NCI-H2227 treated with DMSO at 0.1 percent for 48 hours (cell line): ENCODE measurements at regions not wholly inside any gene's neighbourhood (a gene's known extent, or its start where the extent isn't known, plus 50 kb on each side); places are given as distances from the start of the nearest gene placed in this dataset.

Experiments
- DNase-seq: peaks from one replicate; lab custom pipeline; 2025; lab: John Stamatoyannopoulos, UW

DNA sequence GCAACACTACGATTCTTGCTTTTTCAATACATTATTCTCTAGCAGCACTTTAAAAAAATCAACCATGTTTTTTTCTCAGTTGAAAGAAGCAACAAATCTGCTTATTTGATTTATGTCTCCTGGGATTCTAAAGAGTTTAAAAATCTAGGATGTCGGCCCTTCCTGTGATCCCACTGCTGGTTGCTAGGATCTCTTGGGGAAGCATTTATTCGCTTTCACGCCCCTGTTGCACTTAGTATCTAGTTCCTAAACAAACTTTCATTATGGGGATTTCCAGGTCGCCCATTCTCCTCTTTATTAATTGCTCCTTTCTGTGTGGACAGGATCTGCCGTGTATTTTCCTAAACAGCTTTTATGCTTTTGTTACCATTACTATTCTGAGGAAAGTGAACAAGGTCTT, 313.5 kb downstream of the AGTPBP1 start:
- no peak for DNase-seq

DNA sequence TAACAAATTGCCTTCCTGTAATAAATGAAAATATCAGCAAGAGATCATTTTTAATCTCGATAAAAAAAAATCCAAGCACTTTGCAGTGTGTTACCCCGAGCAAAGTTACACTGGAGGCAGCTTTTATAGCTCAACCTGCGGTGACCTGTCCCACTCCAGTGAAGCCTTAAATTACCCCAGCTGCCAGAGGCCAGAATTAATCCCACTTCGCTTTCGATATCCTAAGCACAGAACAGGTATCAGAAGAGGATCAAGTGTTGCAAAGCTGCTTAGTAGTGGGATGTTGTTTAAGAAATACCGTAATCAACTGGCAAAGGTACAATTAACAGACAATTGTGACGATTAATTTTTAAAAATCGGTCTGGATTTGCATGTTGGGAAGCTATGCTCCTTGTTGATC, 314.0 kb downstream of the AGTPBP1 start:
- no peak for DNase-seq

DNA sequence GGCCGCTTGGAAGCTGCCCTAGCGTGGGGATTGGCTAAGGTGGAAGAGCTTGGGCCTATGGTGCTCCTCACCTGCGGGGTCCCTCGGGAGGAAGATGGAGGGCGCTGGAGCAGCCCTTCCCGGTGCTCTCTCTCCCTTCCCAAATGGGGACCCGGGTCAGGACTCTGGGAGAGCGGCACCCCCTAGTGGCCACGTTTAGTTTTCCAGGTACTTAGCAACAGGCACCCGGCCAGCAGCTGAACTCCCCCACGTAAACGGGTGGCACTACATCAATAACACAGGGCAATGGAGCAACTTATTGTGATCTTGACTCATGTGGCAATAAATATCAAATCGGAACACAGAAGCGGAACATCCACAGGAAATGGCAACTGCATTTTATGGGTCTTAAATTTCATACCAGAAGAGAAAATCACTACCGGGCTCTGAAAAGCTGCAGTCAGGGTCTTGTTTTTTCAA, 316.6 kb downstream of the AGTPBP1 start:
- DNase-seq = peak; percentile 26

DNA sequence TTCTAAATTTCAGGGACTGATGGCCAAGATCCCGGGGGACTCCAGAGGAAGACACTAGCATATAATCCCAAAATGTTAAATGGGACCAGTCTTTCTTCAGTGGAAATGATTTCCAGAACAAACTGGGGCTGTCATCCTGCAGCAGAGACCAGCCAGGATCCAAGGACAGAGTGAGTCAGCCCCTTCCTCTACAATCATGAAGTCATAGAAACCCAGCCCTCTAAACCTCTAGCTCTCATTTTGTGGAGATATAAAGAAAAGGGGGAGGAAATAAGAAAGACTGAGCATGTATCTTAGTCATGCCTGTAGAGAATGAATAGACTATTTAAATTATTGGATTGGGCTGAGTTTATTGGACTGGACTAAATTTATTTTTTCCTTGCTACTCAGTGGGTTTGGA, 318.3 kb downstream of the AGTPBP1 start:
- DNase-seq = no peak

DNA sequence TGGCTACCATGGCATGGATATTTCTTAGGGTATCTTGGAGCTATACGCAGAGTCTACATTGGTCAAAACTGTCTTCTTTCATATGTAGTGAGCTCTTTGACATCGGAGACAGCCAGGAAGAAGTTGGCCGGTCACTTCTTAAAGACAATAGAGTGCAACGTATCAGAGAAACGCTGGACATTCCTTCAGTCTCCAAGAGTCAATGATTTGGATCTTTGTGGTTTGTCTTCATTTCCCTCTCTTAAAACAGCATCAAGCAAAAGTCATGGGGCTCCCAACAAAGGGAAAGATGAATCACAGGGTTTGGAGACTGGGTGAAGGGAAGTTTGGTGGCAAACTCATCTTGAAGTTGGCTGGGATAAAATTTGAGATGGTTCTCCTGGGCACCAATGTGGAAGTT, 320.1 kb downstream of the AGTPBP1 start:
- no peak for DNase-seq

DNA sequence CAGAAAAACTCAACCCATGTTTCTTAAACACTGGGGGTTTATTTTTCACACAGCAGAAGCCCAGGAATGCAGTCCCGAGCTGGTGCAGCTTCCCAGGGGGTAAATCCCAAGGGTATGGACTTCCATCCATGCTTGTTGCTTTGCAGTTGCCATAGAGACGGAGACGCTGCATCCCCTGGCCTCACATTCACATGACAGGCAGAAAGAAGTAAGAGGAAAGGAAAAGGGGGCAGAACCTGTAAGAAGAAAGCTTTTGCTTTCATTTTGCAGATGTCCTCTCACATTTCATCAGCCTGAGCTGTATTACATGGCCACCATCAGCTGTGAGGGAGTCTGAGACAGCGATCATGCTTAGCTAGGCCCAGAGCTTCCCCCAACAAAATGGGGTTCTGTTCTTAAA, 321.0 kb downstream of the AGTPBP1 start:
- DNase-seq = peak; percentile 25

DNA sequence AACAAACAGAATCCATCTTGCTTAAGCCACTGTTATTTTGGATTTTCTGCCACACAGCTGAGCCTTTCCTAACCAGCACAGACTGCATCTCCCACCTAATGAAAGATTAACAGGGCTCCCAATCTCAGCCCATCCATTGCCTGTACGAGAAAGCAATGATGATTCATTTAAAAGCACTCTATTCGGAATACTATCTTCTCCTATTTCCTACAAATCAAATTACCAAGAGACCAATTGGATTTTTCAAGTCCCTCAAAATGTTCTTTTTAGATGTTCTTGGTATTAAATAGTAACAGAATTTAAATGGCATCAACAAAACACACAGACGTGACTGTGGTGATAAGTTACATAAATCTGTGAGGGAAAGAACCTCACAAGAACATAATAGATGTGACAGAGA, 324.1 kb downstream of the AGTPBP1 start:
- no peak for DNase-seq

DNA sequence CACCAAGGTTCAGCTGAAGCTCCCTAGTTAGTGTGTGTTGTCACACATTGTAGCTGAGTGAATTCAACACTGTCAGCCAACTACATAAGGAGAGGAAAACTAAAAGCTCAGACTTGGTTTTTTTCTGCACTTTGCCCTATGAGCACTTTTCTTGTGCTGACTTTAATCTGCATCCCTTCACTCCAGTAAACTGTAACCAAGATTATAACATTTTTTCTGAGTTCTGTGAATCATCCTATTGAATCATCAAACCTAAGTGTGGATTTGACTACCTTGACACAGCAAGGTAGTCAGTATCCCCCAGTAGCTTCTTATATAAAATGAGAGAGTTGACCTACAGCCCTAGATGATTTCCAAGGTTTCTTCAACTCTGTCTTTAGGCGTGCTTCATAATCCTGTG, 325.0 kb downstream of the AGTPBP1 start:
- DNase-seq = no peak

DNA sequence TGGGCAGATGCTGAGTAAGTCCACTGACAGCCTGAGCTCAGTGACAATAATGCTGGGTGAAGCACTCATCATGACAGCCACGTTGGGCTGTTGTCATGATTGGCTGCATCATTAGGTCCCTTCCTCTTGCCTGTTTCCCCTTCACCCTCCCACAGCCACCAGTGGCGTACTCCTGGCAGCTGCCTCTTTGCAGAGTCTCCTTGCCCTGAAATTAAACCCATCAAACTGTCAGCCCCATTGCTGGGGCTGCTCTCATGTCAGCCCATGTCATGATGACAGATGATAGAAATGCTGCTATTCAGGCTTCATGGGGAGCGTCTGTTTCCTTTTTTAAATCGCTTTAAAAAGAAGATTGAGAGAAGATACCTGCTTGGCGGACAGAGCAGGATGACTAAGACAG, 327.4 kb downstream of the AGTPBP1 start:
- peak; percentile 68 for DNase-seq

DNA sequence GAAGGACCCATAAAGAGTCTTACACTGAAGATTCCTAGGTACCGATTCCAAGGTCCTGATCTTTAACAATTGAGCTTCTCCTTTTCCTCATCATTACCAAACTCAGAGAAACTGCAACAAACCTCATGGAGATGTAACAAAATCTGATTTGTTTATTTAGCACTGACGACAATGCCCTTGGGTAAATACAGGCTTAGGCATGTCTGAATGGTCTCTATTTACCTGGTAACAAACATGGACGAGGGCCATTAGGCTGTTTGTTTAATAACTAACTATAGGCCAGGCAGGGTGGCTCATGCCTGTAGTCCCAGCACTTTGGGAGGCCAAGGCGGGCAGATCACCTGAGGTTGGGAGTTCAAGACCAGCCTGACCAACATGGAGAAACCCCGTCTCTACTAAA, 333.3 kb downstream of the AGTPBP1 start:
- DNase-seq = no peak

DNA sequence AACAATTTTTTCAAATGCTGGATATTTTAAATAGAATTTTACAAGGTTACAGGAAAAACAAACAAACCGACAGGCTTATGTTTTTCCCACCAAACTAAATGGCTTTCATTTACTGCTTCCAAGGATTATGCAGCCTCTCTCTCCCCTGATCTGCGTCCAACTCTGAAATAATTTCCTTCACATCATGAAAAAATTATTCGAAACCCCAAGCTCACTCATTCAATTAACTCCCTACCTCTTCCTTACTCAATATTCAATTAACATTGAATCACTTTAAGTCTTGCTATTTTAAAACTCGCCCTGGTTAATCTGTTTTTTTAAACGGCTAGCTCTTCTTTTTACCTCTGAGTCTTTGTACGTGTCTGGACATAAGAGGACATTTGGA, 336.2 kb downstream of the AGTPBP1 start:
- no peak for DNase-seq

DNA sequence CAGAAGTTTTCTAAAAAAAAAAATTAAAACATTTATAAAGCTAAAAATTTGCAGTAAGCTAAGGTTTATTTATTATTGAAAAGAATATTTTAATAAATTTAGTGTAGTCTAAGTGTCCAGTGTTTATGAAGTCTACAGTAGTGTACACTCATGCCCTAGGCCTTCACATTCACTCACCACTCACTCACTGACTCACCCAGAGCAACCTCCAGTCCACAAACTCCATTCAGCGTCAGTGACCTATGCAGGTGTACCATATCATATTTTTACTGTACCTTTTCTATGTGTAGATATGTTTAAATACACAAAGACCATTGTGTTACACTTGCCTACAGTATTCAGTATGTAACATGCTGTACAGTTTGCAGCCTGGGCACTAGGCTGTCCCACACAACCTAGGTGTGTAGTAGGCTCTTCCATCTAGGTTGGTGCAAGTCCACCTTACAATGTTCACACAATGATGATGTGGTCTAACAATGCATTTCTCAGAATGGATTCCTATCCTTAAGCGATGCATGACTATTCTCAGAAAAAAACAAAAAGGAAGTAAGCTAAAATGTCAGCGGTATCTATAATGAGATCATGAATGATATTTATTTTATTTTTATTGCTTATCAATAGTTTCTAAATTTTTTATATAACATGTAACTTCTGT, 336.7 kb downstream of the AGTPBP1 start:
- DNase-seq = no peak

DNA sequence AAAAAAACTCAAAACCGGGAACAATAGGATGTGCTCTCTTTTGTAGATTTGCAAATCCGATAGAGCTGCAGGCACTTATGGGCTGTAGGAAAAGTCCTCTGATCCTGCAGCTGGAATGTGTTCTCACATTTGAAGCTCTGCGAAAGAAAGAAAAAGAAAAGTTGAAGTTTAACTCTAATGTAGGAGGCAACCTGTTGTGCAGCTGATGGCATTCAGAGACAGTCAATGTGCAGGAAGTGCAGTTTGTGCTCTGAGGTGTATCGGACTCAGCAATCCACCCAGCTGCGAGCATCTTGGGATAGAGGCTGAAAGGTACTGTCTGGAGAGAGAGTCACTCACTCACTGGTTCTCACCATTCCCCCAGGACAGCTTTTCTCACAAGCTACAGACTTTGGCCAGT, 339.2 kb downstream of the AGTPBP1 start:
- no peak for DNase-seq

DNA sequence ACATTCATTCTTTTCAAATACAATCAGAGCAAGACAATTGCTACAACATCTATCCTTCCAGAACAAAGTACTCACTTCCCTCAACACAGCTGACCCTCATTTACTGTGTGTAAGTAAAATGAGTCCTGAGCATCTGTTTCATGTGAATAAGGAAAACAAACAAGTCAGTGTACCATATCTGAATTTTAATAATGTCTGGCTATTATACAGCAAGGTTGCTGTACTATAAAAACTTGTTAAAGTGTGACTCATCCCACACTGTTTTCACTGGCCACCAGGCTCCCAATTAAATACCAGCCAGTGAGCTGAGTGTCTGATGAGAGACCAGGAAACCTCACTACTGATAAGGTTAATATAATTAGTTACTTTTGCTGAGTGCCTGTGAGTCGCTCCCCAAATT, 339.8 kb downstream of the AGTPBP1 start:
- no peak for DNase-seq

DNA sequence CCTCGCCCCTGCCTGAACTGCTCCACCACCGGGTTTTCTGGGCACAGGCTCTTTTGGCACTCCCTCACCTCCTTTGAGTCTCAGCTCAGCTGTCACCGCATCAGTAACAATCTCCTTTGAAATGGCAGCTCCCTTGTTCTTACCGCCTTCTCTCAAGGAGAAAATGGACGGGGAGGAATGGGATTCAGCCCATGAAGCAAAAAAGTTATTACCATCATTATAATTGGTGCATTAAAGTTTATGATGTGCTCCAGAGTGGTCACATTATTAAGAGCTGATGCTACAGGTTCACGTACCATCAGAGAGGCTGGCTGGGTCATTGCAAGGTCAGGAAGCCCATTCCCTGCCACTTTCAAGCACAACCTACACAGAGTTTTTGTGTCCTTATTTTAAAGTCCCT, 344.7 kb downstream of the AGTPBP1 start:
- no peak for DNase-seq

DNA sequence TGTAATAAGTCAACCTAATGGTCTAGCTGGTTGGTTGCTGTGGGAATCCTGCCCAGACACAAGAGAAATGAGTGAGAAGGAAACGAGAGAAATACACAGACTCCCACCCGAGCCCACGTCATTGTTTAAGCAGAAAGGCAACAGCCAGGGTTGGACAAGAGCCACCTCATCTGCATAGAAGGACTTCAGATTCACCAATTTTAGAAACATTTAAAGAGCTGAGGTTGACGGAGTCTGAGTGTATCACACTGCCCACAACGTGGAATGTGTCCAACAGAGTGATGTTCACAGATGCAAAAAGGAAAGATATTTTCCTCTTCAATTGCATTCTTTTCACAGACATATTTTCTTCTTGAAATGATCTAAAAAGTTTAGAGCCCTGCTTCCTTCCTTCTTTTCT, 349.5 kb downstream of the AGTPBP1 start:
- no peak for DNase-seq

DNA sequence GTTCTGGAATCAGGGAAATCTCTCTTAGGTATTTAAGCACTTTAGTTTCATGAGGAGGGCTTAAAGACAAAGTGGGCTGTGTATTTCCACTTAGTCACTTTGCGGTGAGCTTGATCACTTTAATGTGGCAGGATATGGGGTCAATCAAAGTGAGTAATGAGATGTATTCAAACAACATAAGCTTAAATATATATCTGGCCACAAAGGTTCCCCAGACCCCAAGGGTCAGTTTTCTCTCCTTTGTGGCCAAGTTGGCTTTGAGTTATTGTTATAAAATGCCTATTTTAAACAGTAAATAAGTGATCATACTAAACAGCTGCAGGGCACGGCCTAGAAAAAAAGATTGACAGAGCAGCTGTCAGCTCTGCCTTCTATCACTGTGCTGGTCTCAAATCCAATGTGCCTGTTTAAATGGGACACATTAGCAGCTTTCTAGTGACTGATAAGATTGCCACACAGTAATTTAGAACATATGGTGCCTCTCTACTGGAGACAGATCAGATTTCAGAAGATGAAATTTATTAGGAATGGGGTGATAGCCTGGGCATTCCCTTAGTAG, 363.9 kb downstream of the AGTPBP1 start:
- DNase-seq = peak; percentile 27

DNA sequence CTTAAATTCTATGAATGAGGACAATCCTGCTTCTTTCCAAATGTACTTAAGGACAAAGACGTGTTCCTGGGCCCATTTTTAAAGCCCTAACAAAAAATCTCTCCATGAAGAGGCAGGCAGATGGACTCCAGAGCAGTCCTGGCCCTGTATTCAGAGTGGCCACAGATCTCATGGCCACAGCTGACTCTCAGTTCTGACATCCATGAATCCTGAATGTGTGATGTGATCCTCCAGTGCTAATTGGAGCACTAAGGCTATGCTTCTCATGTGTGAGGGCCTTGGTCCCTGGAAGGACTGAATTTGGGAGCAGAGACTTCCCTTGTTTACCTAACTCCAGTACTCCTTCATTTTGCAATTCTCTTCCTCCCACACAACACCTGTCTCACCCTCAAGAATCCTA, 373.0 kb downstream of the AGTPBP1 start:
- no peak for DNase-seq

DNA sequence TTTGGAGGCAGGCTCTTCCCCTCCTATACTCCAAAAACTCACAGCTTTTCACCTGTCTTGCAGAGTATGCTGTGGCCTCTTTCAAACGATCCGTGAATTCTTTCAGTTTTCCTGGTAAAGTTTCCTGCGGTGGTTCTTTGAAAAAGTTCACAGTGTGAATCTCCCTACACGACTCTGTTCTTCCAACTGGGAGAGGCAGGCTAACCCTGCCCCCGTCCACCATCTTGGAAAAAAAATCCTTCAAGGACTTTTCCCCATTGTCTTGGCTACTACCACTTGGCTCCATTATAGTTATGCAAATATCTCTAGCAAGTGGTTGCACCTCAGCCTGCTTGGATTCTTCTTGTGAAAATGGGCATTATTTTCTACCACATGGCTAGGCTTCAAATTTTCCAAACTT, 382.6 kb downstream of the AGTPBP1 start:
- DNase-seq = no peak

DNA sequence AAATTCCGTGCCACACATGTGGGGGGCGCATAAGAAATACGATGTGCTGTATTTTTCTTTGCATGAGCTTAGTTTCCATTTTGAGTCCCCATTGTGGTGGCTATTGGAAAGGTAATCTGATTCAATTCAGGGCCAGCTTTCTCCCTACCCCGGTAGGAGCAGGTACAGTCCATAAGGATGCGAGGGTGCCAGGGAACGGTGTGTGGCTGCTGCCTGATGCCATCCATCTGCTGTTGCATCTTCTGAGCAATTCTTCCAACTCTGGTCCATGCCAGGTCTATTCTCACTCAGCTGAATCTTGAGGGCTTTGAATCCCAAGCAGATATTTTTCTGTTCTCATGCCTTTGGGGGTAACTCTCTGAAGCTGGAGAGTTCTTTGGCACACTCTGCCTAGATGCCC, 392.7 kb downstream of the AGTPBP1 start:
- no peak for DNase-seq

DNA sequence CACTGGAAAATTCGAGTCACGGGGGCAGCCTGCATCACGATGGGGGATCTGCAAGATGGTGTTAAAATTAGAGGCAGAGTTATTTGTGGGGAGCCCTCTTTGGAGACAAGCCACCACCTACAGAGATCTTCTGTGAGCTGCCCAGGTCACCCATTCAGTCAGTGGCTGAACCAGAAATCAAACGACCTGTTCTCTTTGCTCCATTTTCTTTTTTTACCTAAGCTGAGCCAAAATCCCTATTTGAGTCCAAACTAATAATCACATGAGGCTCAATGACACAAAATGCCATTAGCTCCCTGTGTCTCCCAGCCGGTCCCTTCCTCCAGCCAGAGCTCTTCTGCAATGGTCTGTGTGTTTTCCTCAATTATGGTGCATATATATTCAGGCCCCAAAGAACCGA, 394.2 kb downstream of the AGTPBP1 start:
- DNase-seq = no peak

DNA sequence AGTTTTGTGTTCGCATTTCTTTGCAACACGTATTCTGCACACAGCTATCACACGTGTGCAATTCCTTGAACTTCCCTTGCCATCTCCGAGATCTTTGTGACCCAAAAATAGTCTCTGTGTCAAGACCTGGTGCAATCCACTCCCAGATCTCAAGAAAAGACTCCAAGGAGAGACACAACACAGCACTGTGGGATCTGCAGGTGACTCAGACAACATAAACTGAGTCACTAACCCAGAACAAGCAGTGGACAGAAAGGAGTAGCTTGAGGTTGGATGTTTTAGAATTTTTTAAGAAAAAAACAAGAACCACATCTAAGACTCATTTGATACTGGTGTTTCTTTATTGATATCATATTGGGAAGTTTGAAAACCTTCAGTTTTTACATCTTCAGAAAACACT, 396.9 kb downstream of the AGTPBP1 start:
- no peak for DNase-seq

DNA sequence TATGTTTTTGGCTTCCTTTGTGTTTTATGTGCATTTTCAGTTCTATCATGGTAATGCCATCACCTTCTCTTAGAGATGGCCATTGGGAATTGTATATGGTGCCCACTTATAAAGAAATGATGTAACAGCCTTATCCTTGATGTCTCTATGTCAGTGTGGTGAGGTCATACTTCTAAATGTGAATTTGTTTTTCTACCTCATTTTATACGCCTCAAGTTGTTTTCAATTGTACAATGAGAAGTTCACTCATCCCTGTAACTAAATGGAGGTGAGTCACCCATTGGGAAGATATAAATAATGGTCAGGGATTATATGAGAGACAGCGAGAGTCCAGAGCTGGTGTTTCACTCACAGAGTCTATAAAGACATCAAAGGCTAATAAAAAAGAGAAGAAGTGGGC, 402.4 kb downstream of the AGTPBP1 start:
- no peak for DNase-seq

DNA sequence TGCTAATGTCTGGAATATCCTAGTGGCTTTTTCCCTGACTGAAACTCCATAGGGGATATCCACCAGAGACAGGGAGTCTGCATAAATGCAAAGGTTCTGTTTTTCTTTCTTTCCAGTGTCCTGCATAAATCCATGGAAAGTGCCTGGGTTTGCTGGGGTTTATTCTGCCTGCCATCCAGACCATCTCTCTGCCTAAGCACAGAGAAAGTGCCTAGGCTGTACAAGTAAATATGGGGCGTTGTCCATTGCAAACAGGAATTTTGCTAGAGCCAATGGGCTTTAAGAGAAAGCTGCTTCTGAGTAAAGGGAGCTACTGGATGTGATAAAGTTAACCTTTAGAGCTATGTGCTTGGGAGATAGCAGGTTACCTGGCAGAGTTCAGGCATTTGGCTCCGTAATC, 407.5 kb downstream of the AGTPBP1 start:
- DNase-seq = no peak
